NOMO-1 (cell line): ENCODE measurements at regions not wholly inside any gene's neighbourhood (a gene's known extent, or its start where the extent isn't known, plus 50 kb on each side); places are given as distances from the start of the nearest gene placed in this dataset.

Source experiments
- DNase-seq, 2 experiments: peaks; one replicate each; lab custom pipeline; 2025; ENCODE audit not compliant: unreplicated experiment in 2 of 2; lab: John Stamatoyannopoulos, UW

- DNase-seq = no peak
These were observed 146.1 kb downstream of the SMAD6 start for GRCh38 chr15:66848116-66848515.

GRCh38 chr15:66848686-66849392 lies 146.8 kb downstream of the SMAD6 start:
- DNase-seq = no peak

- no peak for DNase-seq
These were observed 147.3 kb downstream of the SMAD6 start for GRCh38 chr15:66849393-66849745.

GRCh38 chr15:66849746-66850077 lies 147.7 kb downstream of the SMAD6 start:
- no peak for DNase-seq

GRCh38 chr15:66850078-66850991 lies 148.3 kb downstream of the SMAD6 start:
- no peak for DNase-seq

- DNase-seq = no peak
These were observed 148.9 kb downstream of the SMAD6 start for GRCh38 chr15:66850996-66851310.

GRCh38 chr15:66851311-66852063 lies 149.5 kb downstream of the SMAD6 start:
- peak; percentile 78 to 87 for DNase-seq

- no peak for DNase-seq
These were observed 150.2 kb downstream of the SMAD6 start for GRCh38 chr15:66852064-66852905.

GRCh38 chr15:66854012-66854965 lies 152.3 kb downstream of the SMAD6 start:
- no peak for DNase-seq

- DNase-seq = no peak
These were observed 153.0 kb downstream of the SMAD6 start for GRCh38 chr15:66855041-66855440.

- no peak for DNase-seq
These were observed 155.7 kb downstream of the SMAD6 start for GRCh38 chr15:66857694-66858093.

- DNase-seq = no peak
These were observed 156.6 kb downstream of the SMAD6 start for GRCh38 chr15:66858423-66859207.

GRCh38 chr15:66859688-66860253 lies 157.7 kb downstream of the SMAD6 start:
- no peak for DNase-seq

GRCh38 chr15:66860844-66861243 lies 158.8 kb downstream of the SMAD6 start:
- DNase-seq = no peak

- DNase-seq = no peak
These were observed 160.3 kb downstream of the SMAD6 start for GRCh38 chr15:66862111-66862939.

GRCh38 chr15:66862940-66863335 lies 160.9 kb downstream of the SMAD6 start:
- DNase-seq = peak; percentile 67 to 68

- no peak for DNase-seq
These were observed 161.5 kb downstream of the SMAD6 start for GRCh38 chr15:66863390-66864085.
